Neutrophil (primary cell): ENCODE measurements at regions not wholly inside any gene's neighbourhood (a gene's known extent, or its start where the extent isn't known, plus 50 kb on each side); places are given as distances from the start of the nearest gene placed in this dataset.

ENCODE experiments used
- H3K27ac ChIP-seq: fragments of 200-600 bp; sonication (generic); 2 replicates; pipeline ENCODE4 v1.5.1; 2016; ENCODE audit warnings: mild to moderate bottlenecking, moderate library complexity
- H3K27me3 ChIP-seq: fragments of 200-600 bp; sonication (generic); 2 replicates; pipeline ENCODE4 v1.6.0; 2016; ENCODE audit warnings: mild to moderate bottlenecking
- H3K36me3 ChIP-seq: fragments of 200-600 bp; sonication (generic); 2 replicates; pipeline ENCODE4 v1.5.1; 2017
- H3K4me1 ChIP-seq, 2 experiments: fragments of 200-600 bp in 1 of 2; sonication (generic) in 1 of 2; 1 replicate in 1 of 2; 2 replicates in 1 of 2; pipeline versions ENCODE4 v1.5.1 to v1.6.1; 2013 to 2016; ENCODE audit warnings: low read depth in 1 of 2, low read length in 1 of 2, mild to moderate bottlenecking in 1 of 2, moderate library complexity in 1 of 2; ENCODE audit not compliant: control insufficient read depth in 1 of 2, insufficient read depth in 1 of 2
- H3K4me3 ChIP-seq, 2 experiments: fragments of 200-600 bp in 1 of 2; sonication (generic) in 1 of 2; 1 replicate in 1 of 2; 2 replicates in 1 of 2; pipeline ENCODE4 v1.5.1; 2013 to 2016; ENCODE audit warnings: low read depth in 1 of 2, low read length in 1 of 2, mild to moderate bottlenecking in 1 of 2, moderate library complexity in 1 of 2
- H3K9me3 ChIP-seq: fragments of 200-600 bp; sonication (generic); 2 replicates; pipeline ENCODE4 v1.5.1; 2016
- TF ChIP-seq, protein P1 (sequence below): fragments of 200-600 bp; sonication (generic); IDR thresholded peaks from 2 replicates; pipeline ENCODE4 v1.5.1; 2016; ENCODE audit warnings: antibody characterized with exemption

DNA sequence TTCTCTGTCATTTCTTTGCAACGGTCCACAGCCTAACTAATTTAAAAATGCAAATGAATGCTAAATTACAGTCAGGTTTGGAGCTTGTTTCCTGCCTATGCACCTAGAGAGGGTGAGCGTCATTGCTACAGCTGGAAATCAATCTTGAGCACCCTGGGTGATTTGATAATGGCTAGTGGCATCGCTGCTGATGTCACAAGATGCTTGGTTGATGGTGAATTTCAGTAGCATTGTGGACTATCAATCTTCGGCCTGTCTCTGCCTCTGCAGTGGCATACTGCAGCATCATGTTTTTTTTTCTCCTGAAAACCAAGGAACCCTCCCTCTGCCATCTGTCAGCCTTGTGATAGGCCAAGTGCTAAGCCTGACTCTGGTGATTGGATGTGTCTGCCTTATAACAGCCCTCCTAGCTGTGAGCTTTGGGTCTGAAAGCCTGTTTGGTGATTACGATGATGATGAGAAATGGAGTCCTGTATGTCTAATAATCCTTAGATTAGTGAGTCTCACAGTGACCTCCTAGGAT lies 75.3 kb downstream of the NMUR2 start:
- Histone ChIP-seq H3K27ac (no peak overlapping the region), H3K9me3 (no peaks in the 10 kb centered on the region), H3K36me3 (no peaks in the 10 kb centered on the region), H3K4me3 (no peak overlapping the region), H3K27me3 (no peaks in the 10 kb centered on the region), H3K4me1 (no peaks in the 10 kb centered on the region)
- TF ChIP-seq, protein P1, sequence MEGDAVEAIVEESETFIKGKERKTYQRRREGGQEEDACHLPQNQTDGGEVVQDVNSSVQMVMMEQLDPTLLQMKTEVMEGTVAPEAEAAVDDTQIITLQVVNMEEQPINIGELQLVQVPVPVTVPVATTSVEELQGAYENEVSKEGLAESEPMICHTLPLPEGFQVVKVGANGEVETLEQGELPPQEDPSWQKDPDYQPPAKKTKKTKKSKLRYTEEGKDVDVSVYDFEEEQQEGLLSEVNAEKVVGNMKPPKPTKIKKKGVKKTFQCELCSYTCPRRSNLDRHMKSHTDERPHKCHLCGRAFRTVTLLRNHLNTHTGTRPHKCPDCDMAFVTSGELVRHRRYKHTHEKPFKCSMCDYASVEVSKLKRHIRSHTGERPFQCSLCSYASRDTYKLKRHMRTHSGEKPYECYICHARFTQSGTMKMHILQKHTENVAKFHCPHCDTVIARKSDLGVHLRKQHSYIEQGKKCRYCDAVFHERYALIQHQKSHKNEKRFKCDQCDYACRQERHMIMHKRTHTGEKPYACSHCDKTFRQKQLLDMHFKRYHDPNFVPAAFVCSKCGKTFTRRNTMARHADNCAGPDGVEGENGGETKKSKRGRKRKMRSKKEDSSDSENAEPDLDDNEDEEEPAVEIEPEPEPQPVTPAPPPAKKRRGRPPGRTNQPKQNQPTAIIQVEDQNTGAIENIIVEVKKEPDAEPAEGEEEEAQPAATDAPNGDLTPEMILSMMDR: no peak

DNA sequence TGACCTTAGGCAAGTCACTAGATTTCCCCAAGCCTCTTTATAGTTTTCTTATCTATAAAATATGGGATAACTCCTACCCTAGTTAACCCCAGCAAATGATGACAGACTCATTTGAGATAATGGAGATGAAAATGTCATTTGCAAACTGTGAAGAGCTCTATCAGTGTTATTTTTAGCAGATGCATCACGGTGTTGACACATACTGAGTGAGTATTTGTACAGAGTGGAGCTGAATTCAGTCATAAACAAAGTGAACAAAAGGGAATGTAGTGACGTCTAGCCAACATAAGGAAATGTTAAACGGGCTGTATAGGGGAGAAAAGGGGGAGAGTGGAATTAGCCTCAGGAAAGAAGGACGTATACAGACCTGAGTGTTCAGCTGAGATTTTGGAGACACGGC lies 75.9 kb downstream of the NMUR2 start:
- Histone ChIP-seq H3K27ac (no peak overlapping the region), H3K4me1 (no peaks in the 10 kb centered on the region), H3K27me3 (no peaks in the 10 kb centered on the region), H3K4me3 (no peak overlapping the region), H3K36me3 (no peaks in the 10 kb centered on the region), H3K9me3 (no peaks in the 10 kb centered on the region)
- TF ChIP-seq, protein P1: no peak

DNA sequence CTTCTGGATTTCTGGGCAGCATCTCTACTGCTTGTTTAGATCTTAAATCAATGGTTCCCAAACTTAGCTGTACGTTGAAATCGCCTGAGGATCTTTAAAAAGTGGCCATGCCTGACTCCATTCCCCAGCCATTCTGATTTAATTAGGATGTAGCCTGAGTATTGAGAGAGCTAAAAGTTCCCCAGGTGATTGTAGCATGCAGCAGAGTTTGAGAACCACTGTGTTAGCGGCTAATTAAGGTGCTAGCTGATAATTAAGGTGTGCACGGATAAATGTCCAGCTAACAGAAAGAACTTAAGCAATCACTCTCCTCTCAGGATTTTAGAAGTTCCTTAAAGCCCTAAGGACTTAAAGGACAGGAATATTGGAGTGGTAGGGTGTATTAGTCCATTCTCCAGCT lies 89.1 kb downstream of the NMUR2 start:
- H3K4me1 ChIP-seq: no peaks in the 10 kb centered on the region
- no peak overlapping the region for H3K27ac ChIP-seq
- TF ChIP-seq, protein P1: no peak
- no peak overlapping the region for H3K4me3 ChIP-seq
- no peaks in the 10 kb centered on the region for H3K27me3 ChIP-seq
- H3K9me3 ChIP-seq: no peaks in the 10 kb centered on the region
- H3K36me3 ChIP-seq: no peaks in the 10 kb centered on the region

DNA sequence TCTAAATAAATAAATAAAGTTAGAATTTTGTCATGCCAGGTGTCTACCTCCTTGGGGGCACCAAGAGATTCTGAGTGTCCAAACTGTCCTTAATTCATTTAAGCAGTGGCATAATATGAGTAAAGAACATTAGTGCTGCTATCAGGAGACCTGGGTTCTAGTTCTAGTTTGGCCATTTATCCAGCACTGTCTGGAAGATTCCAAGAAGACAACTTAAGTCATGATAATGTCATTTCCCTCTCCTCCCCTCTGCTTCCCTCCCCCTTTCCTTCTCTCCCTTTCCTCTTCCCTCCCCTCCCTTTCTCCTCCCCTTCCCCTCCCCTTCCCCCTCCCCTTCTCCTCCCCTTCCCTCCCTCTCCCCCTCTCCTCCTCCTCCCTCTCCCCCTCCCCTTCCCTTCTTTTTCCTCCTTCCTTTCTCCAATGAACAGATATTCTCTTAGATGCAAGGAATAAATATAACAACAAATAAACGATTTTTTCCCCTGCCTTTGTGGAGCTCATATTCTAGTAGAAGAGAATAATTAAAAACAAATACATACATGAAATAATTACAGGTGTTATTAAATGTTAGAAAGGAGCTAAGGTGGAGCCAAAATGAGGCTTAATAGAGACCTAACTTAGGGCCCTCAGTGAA lies 90.8 kb downstream of the NMUR2 start:
- Histone ChIP-seq H3K27ac (no peak overlapping the region), H3K36me3 (no peaks in the 10 kb centered on the region), H3K27me3 (no peaks in the 10 kb centered on the region), H3K4me3 (no peak overlapping the region), H3K9me3 (no peaks in the 10 kb centered on the region), H3K4me1 (no peaks in the 10 kb centered on the region)
- TF ChIP-seq, protein P1: no peak

DNA sequence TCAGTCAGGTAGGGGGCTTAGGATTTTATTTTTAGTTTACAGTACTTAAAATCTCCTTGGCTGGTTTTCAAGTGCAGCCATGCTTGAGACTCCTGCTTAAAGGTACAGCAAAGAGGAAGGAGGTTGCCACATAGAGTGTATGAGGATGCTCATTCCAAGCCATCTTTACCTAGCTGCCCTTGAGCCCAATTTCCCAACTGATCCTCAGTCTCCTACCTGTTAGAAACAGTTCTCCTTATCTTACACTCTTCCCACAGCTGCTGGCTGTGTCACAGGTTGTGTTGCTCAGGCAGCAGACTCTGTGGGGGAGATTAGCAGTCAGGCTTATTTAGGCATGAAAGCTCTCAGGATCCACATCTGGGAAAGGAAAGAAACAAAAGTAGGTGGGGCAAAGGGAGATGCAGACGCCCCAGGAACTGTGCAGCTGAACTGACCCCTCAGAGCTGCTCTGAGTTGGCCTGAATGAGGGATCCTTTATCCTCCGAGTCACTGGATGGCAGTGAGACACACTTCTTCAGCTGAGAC lies 95.1 kb downstream of the NMUR2 start:
- no peaks in the 10 kb centered on the region for H3K27me3 ChIP-seq
- no peak overlapping the region for H3K4me3 ChIP-seq
- TF ChIP-seq, protein P1: no peak

More for the DNA sequence above, 95.1 kb downstream of the NMUR2 start:
- Histone ChIP-seq H3K4me1 (no peaks in the 10 kb centered on the region), H3K9me3 (no peaks in the 10 kb centered on the region), H3K27ac (no peak overlapping the region), H3K36me3 (no peaks in the 10 kb centered on the region)
